ENCODE measurements at regions not wholly inside any gene's neighbourhood (a gene's known extent, or its start where the extent isn't known, plus 50 kb on each side); places are given as distances from the start of the nearest gene placed in this dataset.

DNA sequence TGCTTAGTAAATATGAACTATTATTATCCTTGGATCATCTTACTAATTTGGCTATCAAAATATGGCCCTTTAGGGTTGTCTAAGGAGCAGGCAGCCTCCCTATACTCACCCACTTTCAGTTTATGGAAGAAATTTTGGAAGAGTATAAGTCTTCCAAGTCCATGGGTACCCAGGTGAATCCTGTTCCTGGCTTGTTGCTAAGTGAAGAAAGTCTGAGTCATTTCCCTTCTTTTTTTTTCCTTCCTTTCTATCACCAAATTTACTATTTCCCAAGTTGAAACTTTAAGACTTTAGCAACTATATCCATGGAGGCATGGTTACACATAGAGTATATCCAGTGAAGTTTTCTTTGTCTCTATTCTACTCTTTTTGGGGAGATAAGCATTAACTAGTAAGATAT is 184.0 kb upstream of the ACTBL2 start:
- TF ChIP-seq, protein P1, sequence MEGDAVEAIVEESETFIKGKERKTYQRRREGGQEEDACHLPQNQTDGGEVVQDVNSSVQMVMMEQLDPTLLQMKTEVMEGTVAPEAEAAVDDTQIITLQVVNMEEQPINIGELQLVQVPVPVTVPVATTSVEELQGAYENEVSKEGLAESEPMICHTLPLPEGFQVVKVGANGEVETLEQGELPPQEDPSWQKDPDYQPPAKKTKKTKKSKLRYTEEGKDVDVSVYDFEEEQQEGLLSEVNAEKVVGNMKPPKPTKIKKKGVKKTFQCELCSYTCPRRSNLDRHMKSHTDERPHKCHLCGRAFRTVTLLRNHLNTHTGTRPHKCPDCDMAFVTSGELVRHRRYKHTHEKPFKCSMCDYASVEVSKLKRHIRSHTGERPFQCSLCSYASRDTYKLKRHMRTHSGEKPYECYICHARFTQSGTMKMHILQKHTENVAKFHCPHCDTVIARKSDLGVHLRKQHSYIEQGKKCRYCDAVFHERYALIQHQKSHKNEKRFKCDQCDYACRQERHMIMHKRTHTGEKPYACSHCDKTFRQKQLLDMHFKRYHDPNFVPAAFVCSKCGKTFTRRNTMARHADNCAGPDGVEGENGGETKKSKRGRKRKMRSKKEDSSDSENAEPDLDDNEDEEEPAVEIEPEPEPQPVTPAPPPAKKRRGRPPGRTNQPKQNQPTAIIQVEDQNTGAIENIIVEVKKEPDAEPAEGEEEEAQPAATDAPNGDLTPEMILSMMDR (IDR thresholded peaks at IDR 0.05; ENCODE audit: unreplicated experiment): no peak
- Mint-ChIP-seq H3K4me3 (ENCODE audit: low read depth) (no peak overlapping the region), H3K27me3 (no peaks in the 10 kb centered on the region), H3K4me1 (ENCODE audit: low read depth) (no peaks in the 10 kb centered on the region), H3K36me3 (ENCODE audit: insufficient read depth) (no peaks in the 10 kb centered on the region), H3K27ac (no peak overlapping the region), H3K9me3 (ENCODE audit: low read depth) (no peaks in the 10 kb centered on the region)
- DNase-seq (ENCODE audit: low spot score, unreplicated experiment): no peak

DNA sequence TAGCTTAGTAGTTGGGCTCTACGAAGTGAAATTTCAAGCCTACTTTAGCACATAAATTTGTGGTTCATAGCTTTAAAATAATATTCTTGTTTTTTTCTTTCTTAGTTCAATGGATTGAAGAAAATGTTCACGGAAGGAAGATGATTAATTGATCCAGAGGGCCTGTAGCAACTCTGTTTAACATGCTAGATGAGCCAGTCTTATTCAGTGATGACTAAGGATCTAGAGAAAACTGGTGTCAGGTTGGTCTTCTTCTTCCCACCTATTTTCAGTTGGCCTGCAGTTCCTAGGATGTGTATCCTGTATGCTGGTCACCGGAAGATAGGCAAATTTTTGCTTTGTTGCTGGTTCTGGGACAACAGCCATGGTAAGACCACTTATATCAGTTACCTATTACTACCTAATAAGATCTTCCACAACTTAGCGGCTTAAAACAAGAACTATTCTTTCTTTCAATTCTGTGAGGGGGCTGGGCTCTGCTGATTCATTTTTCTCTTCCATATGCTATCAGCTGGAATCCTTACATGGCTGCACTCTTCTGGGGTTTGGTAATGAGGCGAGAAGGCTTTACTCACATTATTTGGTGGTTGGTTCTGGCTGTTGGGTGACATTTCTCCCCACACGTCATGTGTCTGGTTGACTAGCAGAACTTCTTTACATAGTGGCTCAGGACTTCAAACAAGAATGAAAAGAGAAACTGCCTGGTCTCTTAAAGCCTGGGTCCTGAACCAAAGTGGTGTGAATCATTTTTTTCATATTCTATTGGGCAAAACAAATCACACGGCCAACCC is 182.7 kb upstream of the ACTBL2 start:
- Mint-ChIP-seq H3K4me1 (ENCODE audit: low read depth) (no peaks in the 10 kb centered on the region), H3K27ac (no peak overlapping the region), H3K36me3 (ENCODE audit: insufficient read depth) (no peaks in the 10 kb centered on the region), H3K4me3 (ENCODE audit: low read depth) (no peak overlapping the region), H3K9me3 (ENCODE audit: low read depth) (no peaks in the 10 kb centered on the region), H3K27me3 (no peaks in the 10 kb centered on the region)
- no peak for DNase-seq (ENCODE audit: low spot score, unreplicated experiment)
- TF ChIP-seq, protein P1 (IDR thresholded peaks at IDR 0.05; ENCODE audit: unreplicated experiment): no peak

DNA sequence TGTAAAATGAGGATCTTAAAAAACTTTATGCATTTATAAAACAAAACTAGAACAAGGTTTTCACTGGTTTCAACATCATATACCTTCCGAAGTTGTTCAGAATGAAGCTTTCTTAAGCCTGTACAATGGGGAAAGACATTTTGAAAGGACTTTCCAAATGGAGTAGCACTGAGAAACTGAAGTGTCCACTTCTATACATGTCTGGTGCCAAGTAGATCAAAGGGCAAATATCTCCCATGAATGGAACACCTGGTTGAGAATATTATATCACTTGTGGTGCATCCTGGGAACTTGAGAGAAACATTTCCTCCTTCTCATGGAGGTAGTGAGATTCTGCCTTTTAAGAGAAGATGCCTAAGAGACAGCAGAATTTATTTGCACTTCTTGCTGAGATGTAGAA is 182.1 kb upstream of the ACTBL2 start:
- Mint-ChIP-seq H3K4me3 (ENCODE audit: low read depth) (no peak overlapping the region), H3K36me3 (ENCODE audit: insufficient read depth) (no peaks in the 10 kb centered on the region), H3K9me3 (ENCODE audit: low read depth) (no peaks in the 10 kb centered on the region), H3K27ac (no peak overlapping the region), H3K27me3 (no peaks in the 10 kb centered on the region), H3K4me1 (ENCODE audit: low read depth) (no peaks in the 10 kb centered on the region)
- TF ChIP-seq, protein P1 (IDR thresholded peaks at IDR 0.05; ENCODE audit: unreplicated experiment): no peak
- DNase-seq (ENCODE audit: low spot score, unreplicated experiment): no peak

DNA sequence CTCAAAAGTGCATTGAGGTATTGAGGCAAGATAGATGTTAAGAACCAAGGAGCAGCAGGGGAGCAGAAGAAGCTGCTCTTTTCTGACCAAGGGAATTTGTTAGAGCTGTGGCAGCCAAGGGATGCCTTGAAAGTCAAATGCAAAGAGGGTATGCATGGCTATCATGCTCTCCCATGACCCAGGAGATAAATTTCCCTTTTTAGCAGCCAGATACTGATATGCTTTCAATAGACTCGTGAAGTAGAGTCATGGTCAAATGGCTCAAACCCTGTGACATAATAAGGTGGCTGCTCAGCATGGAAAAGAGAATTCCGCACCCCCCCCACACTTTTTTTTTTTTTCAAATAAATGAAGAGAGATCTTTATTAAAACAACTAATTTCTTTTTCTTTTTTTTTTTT is 180.9 kb upstream of the ACTBL2 start:
- Mint-ChIP-seq H3K9me3 (ENCODE audit: low read depth) (no peaks in the 10 kb centered on the region), H3K4me1 (ENCODE audit: low read depth) (no peaks in the 10 kb centered on the region), H3K27ac (no peak overlapping the region), H3K4me3 (ENCODE audit: low read depth) (no peak overlapping the region), H3K27me3 (no peaks in the 10 kb centered on the region), H3K36me3 (ENCODE audit: insufficient read depth) (no peaks in the 10 kb centered on the region)
- DNase-seq (ENCODE audit: low spot score, unreplicated experiment): no peak
- TF ChIP-seq, protein P1 (IDR thresholded peaks at IDR 0.05; ENCODE audit: unreplicated experiment): no peak

DNA sequence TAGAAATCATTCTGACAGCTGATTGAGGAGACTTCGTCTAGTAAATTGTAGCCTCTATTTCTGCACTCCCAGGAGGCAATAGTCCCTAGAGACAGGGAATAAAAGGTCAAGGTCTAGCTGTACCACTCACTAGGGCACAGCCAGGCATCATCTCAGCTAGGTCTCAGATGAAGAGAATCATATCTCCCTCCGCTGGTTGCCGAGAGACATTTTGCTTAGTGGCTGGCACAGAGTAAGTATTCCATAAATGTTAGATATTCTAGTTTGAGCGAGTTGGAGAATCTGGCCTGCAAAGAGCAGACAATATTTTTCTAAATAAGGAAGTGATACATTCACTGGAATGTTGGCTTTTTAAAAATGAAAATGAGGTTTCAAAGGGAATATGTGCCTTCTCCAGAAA is 180.4 kb upstream of the ACTBL2 start:
- no peaks in the 10 kb centered on the region for H3K36me3 Mint-ChIP-seq (ENCODE audit: insufficient read depth)
- H3K27me3 Mint-ChIP-seq: no peaks in the 10 kb centered on the region
- no peaks in the 10 kb centered on the region for H3K9me3 Mint-ChIP-seq (ENCODE audit: low read depth)
- DNase-seq (ENCODE audit: low spot score, unreplicated experiment): no peak
- no peak overlapping the region for H3K27ac Mint-ChIP-seq
- no peak overlapping the region for H3K4me3 Mint-ChIP-seq (ENCODE audit: low read depth)
- H3K4me1 Mint-ChIP-seq (ENCODE audit: low read depth): no peaks in the 10 kb centered on the region
- TF ChIP-seq, protein P1 (IDR thresholded peaks at IDR 0.05; ENCODE audit: unreplicated experiment): no peak
